Activated naive CD8-positive, alpha-beta T cell treated with anti-CD3 and anti-CD28 coated beads, Interleukin-2, amount 50 U/mL, for 16 hours (primary cell): ENCODE measurements at regions not wholly inside any gene's neighbourhood (a gene's known extent, or its start where the extent isn't known, plus 50 kb on each side); places are given as distances from the start of the nearest gene placed in this dataset.
"Not testable (repeated sequence)": the region's sequence is repeated elsewhere in the genome, so short reads cannot be mapped to it uniquely, and the experiment has no call there.

ENCODE experiments used
- DNase-seq: peaks from one replicate; pipeline ENCODE4 v3.0.0-alpha.2; 2020; ENCODE audit warnings: low read depth, low spot score

DNA sequence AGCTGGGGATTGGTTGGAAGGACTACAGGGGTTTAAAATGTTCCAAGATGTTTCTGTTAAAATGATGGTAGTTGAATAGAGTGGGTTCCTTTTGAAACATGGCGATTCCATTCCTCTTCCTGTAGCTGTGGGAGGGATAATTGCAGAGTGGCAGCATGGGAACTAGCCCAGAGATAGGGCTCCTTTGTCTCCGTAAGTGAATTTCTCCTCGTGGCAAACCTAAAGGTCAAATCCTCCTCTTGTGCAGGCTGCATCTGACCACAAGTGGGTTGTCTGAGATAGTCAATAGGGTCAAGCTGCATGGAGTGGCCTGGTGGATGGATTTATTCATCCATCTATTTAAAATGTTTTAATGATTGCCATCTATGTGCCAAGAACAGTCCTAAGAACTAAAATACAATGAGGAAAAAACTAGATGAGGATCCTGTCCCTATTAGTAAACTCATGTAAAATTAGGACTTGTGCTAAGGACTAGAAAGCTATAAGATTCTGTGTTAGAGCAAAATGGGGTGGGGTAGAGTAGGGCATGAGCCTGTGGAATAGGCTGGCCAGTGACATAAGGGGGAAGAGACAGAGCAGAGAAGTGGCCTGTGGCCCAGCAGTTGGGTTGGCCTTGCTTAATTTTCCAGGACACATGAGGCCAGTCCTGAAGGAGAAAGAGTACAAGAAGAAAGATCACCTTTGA is 89.1 kb upstream of the IVNS1ABP start:
- no peak for DNase-seq

DNA sequence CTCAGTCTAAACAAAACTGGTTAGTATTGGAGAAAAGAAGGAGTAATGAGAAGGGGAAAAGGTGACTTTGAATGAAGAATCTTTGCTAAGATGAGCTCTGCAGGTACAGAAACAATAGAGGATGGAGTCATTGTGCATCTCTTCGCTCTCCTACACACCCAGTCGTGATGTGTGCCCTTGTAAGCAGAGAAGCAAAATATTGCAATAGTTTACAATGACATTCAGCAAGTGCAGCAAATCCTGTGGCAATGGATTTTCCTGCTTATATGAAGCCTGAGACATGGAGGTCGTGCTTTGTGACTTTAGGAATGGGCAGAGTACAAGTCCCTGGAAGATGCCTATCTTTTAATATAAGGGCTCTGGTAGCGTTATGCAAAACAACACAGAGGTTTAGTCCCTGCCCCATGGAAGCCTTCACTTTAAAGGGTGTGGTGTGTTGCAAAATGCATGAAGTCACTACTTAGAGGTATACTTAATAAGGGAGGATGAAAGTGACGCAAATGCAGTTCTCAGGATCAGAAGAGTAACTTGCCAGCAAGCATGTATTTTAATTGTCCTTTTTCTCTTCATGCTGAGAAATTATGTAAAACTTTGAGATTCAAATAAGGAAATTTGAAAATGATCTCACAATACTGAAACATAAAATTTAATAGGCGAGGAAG is 88.0 kb upstream of the IVNS1ABP start:
- no peak for DNase-seq

DNA sequence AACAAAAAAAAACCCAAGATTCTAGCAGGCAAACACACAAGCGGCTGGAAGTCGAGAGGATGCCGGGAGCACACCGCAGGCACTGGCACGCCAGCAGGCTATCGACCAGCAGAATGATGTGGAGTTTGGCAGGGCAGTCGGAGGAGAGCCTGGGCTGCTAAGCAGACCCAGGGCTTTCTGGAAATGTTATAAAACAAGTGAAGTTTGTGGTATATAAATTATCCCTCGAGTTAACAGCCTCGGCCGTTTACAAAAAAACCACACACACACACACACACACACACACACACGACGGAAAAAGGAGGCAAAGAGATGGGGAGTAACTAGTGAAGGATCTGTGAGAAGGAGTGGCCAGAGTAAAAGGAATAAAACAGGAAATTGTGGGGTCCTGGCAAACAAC is 87.2 kb upstream of the IVNS1ABP start:
- no peak for DNase-seq

DNA sequence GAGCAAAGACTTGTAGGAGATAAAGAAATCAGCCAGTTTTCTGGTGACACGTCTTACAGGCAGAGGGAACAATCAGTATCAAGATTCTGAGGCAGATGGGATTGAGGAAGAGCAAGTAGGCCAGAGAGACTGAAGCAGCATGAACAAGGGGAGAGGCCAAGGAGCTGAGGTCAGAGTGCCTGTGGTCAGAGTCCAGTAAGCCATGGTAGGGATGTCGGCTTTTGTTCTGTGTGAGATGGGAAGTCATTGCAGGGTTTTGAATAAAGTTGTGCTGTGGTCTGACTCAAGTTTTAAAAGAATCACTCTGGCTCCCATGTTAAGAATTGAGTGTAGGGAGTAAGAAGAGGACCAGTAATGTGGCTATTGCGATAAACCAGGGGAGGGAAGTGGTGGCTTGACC is 85.9 kb upstream of the IVNS1ABP start:
- no peak for DNase-seq

DNA sequence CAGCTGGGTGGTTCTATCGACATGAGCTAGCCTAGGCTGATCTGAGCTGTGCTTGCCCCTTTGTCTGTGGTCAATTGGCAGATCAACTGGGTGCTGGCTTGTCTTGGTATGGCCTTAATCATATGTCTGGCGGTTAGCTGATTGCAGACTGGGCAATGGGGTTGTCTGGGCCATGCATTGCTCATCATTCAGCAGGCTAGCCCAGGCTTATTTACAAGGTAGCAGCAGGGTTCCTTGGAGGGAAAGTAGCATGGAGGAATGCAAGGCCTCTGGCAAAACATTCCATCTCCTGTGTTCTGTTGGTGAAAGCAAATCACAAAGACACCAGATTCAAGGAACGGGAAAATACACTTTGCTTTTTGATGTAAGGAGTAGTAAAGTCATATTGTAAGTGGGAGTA is 84.0 kb upstream of the IVNS1ABP start:
- DNase-seq, result no peak

DNA sequence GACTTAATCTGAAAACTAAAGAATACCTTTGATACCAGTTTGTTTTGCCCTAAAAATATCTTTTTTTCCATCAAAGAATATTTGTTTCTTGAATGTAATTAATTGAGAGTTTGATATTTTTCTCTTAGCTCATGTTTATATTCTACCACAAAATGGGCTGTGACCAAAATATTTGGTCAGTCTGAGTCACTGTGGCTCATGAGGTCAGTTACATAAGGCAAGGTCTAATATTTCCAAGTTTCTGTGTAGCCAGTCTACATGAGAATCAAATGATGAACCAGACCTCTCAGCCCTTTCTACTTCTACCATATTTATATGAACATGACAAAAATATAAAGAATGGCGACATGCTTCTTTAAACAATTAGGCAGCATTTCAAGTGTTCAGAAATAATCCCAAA is 83.0 kb upstream of the IVNS1ABP start:
- DNase-seq, result no peak

DNA sequence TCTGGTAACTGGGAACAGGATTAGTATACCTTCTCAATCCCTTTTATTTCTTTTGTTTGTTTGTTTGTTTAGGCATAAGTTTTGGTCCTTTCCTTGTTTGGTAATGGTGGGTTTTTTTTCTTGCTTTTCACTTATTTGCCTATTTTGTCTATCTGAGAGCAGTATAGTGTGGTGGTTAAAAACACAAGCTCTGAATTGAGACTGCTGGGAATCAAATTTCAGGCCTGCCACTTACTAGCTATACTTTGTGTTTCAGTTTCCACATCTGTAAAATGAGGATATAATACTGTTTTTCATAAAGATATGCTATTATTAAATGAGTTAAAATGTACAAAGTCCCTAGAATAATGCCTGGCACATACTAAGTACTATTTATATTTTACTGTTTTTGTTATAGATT is 81.6 kb upstream of the IVNS1ABP start:
- no peak for DNase-seq

DNA sequence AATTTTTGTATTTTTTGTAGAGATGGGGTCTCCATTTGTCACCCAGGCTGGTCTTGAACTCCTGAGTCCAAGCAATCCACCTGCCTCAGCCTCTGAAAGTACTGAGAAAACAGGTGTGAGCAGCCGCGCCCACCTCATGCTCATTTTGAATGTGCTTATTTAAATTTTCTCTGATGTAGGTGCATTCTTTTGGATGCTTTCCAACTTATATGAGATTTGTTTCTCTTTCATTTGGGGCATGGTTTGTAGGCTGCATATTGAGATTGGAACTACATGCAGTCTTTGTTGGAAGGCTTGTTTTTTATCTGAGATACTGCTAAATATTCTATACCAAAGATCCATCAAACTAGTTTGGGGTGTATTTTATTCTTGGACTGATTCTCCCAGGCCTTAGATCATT is 81.0 kb upstream of the IVNS1ABP start:
- no peak for DNase-seq

DNA sequence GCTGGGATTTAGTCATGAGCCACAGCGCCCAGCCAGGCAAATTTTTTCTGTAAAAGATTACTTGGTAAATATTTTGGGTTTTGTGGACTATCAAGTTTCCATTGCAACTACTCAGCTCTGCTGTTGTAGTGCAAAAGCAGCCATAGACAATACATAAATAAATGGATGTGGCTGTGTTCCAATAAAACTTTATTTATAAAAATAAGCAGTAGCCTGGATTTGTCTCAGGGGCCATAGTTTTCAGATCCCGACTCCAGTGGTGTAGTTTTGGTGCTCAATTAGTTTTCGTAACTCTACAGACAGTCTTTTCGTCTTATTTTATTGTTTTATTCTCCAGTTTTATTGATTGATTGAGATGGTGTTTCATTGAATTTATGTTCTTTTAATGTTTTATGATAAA is 80.1 kb upstream of the IVNS1ABP start:
- DNase-seq, result no peak

DNA sequence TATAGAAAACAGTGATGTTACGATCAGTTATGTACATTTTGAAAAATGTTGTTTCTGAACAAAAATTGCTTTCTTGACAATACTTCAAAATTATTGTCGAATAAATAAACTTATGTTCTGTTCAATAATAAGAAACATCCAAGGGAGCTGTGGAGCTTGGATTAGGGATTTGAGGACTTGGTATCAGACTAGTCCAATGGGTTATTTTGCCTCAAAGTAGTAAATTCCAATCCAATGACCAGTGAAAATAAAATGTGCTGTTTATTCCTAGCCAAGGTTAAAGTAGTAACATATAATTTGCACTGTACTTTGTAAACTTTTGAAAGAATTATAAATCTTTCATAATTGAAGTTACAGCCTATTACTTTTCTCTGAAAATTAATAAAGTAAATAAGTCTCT is 79.1 kb upstream of the IVNS1ABP start:
- no peak for DNase-seq

DNA sequence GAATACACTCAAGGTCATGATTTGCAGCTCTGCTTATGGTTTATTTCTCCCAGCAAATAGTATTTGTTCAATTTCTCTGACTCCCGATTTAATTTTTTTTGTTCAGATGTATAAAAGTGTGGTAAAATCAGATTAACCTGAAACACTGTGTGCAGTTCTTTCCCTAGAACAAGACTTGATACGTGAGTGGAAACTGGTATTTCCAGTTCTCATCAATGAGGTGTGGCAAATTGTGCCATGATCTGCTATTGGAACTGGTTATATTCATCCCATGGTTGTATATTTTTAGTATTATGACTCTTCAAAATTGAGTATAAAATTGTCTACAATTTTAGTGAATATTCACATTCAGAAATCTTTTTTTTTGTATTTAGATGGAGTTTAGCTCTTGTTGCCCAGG is 76.8 kb upstream of the IVNS1ABP start:
- DNase-seq, result no peak

DNA sequence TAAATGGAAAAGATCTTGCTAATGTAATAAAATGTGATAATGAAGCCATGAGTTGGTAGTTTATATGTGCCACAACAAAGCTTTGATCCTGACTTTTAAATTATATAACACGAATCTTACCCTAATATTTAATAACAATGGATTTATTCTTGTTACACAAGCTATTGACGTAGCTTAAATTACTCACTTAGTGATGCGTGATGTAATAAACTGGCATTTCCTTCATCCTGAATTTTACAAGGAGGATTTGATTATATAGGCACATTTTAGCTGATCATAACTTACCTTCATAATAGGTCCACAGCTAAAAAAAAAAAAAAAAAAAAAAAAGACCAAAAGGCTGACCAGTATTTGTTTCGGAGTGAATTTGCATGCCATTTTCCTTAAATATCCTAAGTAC is 76.2 kb upstream of the IVNS1ABP start:
- no peak for DNase-seq

DNA sequence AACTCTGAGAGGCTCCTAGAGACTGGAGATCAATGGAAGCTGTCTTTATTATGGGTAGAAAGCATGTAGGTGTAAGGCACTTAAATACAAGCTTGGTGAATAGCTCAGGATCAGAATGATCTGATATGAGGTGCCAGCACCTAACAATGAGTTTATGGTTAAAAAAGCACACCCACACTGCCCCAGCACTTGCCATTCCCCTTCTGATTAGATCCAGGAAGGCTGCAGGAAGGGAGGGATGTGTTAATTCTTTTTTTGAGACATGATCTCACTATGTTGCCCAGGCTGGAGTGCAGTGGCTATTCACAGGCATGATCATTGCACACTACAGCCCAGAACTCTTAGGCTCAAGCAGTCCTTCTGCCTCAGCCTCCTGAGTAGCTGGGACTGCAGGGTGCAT is 71.8 kb upstream of the IVNS1ABP start:
- no peak for DNase-seq

DNA sequence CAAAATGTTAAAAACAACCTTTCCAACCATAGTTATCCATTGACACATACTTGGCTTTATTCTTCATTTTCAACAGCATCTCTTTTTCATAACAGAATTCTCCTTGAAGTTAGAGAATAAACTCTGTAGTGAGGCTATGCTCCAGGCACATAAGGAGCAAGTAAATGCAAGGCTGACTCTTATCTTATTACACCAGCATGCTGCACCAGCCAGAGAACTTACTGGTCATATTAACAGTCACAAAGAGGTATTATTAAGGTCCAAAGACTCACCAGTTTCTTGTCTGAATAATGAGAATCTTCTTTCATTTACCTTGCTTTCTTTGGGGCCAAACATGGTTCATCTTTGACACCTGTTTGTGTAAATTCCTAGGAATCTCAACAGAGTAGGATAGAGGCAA is 71.3 kb upstream of the IVNS1ABP start:
- DNase-seq, result no peak

DNA sequence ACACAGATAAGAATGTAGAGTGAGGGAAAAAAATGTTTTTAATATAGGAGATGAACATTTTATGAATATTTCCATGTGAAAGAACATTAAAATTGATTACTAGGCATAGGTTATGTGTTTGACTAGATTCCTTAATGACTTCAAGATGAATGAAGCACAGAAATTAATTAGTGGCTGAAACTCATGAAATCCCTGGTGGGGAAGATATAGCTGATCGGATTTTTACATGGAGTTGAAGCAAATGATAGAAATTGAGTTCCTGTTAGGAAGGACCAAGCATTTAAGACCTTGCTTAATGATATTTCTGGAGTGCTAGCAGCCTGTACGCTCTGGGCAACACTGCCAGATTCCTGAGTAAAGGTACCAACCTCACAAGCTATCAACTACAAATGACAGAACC is 68.9 kb upstream of the IVNS1ABP start:
- DNase-seq, result no peak

DNA sequence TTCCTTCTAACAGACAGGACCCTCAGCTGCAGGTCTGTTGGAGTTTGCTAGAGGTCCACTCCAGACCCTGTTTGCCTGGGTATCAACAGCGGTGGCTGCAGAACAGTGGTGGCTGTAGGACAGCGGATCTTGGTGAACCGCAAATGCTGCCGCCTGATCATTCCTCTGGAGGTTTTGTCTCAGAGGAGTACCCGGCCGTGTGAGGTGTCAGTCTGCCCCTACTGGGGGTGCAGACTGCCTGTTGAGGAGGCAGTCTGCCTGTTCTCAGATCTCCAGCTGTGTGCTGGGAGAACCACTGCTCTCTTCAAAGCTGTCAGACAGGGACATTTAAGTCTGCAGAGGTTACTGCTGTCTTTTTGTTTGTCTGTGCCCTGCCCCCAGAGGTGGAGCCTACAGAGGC is 66.8 kb upstream of the IVNS1ABP start:
- DNase-seq, result not testable (repeated sequence)

DNA sequence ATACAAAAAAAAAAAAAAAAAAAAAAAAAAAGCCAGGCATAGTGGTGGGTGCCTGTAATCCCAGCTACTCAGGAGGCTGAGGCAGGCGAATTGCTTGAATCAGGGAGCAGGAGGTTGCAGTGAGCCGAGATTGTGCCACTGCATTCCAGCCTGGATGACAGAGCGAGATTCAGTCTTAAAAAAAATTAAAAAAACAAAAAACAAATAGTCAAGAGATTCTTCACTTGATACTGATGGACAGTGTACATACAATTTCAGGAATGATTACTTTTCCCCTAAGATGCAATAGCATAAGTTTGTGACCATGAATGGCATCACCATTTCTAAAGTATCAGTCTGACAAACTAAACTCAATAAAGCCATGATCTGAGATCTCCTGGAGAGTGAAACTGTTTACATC is 60.8 kb upstream of the IVNS1ABP start:
- DNase-seq, result no peak

DNA sequence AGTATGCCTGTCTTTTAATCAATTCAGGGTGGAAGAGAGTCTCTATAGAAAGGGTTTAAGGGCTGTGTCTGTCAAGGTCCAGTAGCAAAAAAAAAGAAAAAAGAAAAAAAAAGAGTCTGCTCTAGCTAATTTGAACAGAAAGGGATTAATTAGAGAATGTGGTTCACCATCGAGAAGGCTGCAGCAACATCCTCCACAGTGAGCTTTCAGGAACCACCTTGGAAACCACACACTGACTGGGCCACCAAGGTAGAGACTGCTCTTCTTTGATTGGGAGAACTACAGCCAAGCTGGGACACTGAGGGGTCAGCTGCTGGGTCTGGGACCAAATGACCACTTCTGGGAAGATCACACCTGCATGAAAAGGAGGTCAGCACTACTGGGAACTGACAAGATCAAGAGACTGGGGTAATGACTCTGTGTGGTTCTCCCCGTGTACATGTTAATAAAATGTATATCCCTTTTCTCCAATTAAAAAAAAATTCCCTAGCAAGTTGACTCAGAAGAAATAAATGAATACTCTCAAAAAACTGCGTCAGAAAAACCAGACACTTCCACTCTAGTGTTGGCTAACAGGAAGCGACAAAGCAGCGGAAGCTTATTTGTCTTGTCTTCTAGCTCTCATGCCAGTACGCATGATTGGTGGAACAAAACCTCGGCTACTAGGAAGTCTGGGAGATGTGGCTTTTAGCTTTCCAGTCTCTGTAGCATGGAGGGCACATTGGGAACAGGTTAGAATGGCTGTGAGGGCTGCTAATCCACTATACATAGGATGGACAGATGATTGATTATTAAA is 60.0 kb upstream of the IVNS1ABP start:
- no peak for DNase-seq

DNA sequence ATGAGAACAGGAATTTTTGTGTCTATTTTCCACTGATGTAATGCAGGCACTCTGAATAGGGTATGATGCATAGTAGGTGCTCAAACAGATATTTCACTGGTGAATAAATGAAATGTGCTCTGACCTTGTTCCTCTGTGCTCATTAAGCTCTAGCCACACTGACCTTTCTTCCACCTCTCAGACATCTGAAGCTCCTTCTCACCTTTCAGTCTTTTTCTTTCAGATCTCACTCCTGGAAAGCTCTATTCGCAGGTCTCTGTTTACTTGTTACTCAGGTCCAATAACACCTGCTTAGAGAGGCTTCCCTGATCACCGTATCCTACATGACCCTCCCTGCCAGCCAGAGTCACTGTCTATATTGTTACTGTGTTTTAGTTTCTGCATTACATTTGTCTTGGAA is 59.2 kb upstream of the IVNS1ABP start:
- no peak for DNase-seq

DNA sequence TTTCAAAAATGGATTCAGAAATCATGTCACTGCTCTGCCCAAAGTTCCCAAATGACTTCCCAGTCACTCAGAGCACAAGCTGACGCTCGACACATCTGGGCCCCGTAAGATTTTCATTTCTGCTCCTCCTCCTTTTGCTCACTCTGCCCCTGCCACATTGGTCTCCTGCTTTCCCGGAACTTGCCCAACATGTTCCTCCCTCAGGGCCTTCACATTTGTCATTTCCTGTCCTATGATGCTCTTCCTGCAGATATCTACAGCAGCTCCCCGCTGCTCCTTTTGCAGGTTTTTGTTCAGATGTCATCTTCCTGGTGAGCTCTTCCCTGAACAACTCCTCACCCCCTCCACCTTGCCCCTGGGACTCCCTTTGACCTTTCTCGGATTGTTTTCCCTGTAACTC is 58.5 kb upstream of the IVNS1ABP start:
- no peak for DNase-seq

DNA sequence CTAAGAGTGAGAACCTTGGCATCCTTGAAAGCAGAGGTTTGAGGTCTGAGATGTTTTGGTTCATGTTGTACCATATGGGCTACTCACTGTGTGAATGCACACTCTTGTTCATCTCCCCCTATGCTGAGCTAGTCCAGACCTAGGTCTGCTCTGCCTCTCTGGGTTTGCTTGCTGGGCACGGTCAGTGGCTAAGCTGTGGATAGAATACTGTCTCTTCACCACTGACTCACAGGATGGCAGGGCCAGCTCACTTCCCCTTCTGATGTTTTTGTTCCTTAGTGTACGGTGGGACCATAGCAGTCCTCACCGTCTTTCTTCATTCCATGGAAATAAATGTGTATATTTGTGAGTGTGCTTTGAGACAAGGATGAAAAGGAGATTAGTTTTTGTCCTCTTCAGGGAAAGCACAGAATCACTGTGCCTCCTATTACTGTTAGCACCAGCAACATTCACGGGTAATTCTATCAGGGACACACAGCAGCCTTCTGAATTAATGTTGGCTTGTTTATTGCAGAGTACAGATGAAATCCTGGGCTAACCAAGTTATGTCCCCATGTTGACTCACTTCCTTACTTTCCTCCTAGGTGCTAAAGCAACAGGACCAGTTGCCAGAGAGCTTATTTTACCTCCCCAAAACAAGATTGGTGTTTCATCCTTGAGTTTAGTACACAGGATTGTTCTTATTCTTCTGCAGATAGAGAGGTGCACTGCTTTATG is 56.9 kb upstream of the IVNS1ABP start:
- DNase-seq, result no peak

DNA sequence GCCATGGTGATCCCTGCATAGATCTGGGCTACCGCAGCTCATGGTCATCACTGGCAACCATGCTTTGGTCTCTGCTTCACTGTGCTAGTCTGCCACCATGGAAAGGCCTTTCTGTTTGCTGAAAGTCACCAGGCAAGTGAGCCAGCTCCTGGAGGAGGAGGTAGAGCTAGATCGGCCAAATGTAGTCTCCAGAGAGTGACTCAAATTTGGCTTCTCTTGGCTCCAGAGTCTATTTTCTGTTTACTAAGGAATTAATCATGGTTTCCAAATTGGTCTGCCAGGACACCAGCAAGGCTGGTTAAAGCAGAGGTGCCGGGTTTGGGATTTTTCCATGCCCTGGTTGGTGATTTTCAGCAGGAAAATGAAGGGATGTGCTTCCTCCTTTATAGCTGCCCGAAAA is 52.7 kb upstream of the IVNS1ABP start:
- DNase-seq, result no peak
